ENCODE measurements at regions not wholly inside any gene's neighbourhood (a gene's known extent, or its start where the extent isn't known, plus 50 kb on each side); places are given as distances from the start of the nearest gene placed in this dataset.

DNA sequence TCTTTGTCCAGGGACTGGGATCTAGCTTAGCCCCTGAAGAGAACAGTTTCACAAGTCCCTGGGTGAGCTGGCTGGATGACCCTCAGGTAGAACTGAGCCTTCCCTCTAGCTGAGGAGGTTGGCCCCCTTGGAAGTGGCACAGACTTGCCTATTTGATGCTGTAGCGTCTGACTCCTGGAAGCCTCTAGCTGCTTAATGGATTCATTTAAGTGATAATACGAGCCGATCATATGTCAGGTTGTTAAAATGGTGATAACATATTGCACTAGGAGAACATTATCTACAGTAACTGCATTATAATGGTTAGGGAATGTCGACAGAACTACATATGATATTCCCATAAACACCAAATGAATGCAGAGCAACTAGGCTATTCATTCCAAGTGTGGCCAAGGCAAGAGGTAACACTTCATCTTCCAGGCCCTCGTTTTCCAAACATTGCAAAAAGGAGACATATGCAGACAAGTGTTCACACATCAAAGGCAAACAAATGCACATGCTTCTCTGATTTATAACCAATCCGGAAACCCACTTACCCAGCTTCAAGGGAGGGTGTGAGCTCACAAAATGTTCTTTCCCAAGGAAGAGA lies 340.1 kb upstream of the PLXNA2 start:
- DNase-seq (ENCODE audit: low read depth in 2 of 2): no peak

- no peak for DNase-seq (ENCODE audit: low read depth in 2 of 2)
Measured at GRCh38 chr1:208587110-208587509, 342.9 kb upstream of the PLXNA2 start.

- DNase-seq (ENCODE audit: low read depth in 2 of 2): no peak
Measured at GRCh38 chr1:208593306-208594006, 349.3 kb upstream of the PLXNA2 start.

- DNase-seq (ENCODE audit: low read depth in 2 of 2): no peak
Measured at GRCh38 chr1:208595236-208595635, 351.1 kb upstream of the PLXNA2 start.

- DNase-seq (ENCODE audit: low read depth in 2 of 2): no peak
Measured at GRCh38 chr1:208595745-208596144, 351.6 kb upstream of the PLXNA2 start.

GRCh38 chr1:208597571-208597970 lies 353.4 kb upstream of the PLXNA2 start:
- no peak for DNase-seq (ENCODE audit: low read depth in 2 of 2)

DNA sequence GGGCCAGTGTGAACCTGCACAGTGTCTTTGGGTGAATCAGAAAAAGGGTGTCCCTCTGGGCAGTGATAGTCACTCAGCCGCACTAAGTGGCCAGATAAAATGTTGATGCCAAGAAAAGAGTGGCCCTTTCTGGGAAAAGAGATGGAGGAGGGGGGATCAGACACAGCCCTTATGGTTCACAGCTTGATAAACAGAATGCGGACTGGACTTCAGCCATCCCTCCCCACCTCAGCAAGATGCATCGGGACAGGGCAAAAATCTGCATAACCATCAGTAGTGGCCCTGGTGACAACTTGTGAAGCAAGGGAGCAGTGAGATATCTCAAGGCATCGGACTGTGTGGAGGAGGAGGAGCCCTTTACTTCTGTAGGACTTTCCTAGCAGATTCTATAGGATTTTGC lies 353.8 kb upstream of the PLXNA2 start:
- no peak for DNase-seq (ENCODE audit: low read depth in 2 of 2)

GRCh38 chr1:208599063-208599462 lies 354.9 kb upstream of the PLXNA2 start:
- DNase-seq (ENCODE audit: low read depth in 2 of 2): no peak

DNA sequence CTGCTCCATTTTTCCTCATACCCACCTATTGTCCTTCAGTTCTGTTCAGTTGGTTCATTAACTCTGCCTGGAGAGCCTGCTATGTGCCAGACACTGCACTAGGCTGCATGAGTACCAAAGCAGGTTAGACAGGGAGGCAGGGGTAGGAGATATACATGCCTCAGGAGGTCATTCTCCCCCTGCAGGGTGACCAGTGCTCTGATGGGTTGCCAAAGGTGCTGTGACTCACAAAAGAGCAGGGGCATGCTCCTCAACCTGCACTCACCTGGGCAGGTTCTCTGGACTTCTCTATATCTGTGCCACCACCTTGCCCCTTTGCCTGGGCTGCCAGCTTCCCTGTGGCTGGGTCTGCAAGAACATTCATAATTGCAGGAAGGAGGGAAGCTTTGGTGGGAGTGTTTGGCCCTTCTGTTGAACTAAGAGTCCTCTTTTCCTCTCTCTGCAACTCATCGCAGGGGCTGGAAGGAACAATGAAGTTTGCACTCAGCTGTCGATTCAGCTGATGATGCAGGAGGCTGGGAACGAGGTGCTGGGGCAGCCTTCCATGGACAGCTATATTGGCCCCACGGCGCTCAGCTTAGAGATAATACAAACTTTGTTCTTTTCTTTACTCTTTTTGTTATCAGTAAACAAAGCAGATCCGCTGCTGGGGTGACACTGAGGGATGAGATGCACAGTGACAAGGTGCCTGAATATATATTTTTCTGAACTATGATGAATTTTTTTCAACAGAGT lies 356.4 kb upstream of the PLXNA2 start:
- DNase-seq (ENCODE audit: low read depth in 2 of 2): no peak

DNA sequence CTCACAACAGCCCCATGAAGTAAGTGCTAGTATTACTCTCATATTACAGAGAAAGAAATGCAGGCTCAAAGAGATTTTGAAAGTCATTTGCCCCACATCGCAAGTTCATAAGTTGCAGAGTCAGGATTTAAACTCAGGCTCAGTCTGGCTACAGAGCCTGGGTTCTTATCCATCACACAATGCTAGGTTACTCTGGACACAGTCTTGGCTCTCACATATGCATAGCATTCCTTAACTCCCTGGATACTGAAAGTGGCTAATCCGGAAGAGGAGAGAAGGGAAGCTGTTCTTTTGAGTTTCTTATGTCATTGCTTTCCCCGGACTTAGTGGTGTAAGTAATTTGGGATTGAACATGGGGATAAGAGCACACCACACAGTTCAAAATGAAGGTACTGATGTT lies 357.4 kb upstream of the PLXNA2 start:
- no peak for DNase-seq (ENCODE audit: low read depth in 2 of 2)

DNA sequence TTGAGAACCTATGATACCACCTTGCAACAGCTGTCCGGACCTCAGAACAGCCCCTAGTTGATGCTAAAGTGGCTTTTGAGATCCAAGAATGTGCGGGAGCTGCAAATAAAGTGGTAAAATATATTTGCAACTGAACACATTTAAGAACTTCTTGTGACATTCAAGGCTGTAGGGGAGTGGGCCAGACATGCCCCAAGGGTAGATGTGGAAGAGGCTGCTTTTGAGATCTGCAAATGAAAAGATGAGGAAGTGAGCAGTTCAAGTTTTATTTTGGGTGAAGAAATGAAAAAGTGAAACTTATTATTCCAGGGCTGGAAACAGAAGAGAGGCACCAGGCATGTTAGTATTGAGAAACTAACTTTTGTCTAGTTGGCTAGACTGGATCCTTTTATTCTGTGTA lies 359.5 kb upstream of the PLXNA2 start:
- no peak for DNase-seq (ENCODE audit: low read depth in 2 of 2)

GRCh38 chr1:208604295-208604694 lies 360.1 kb upstream of the PLXNA2 start:
- no peak for DNase-seq (ENCODE audit: low read depth in 2 of 2)

- no peak for DNase-seq (ENCODE audit: low read depth in 2 of 2)
Measured at GRCh38 chr1:208606959-208607358, 362.8 kb upstream of the PLXNA2 start.

DNA sequence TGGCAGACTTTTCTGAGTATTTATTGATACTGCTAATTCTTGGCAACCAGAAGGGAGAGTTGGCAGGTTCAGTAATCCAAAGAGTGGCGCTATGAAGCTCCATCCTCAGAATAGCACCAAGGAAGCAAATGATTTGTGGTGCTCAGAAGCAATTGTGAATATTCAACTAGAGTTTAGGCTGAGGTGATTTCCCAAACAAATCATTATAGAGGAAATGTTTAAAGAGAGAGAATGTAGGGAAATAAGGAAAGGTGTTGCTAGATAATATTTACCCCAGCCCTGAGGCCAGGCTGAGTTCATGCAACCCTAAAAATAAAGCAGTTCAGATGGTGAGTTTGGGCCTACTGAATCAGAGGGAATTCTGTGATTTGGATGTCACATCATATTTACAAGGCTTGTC lies 363.4 kb upstream of the PLXNA2 start:
- no peak for DNase-seq (ENCODE audit: low read depth in 2 of 2)

DNA sequence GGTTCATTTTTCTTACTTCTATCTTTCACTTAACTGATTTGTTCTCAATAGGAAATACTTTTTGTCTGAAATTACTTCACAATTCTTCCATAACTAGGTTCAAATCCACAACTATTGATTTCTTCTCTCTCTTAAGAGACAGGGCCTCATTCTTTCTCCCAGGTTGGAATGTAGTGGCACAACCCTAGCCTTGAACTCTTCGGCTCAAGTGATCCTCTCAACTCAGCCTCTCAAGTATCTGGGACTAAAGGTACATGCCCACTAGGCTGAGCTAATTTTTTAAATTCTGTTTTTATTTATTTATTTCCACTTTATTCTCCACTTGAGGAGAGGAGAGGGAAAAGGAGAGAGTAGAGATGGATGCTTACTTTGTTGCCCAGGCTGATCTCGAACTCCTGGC lies 370.4 kb upstream of the PLXNA2 start:
- no peak for DNase-seq (ENCODE audit: low read depth in 2 of 2)

DNA sequence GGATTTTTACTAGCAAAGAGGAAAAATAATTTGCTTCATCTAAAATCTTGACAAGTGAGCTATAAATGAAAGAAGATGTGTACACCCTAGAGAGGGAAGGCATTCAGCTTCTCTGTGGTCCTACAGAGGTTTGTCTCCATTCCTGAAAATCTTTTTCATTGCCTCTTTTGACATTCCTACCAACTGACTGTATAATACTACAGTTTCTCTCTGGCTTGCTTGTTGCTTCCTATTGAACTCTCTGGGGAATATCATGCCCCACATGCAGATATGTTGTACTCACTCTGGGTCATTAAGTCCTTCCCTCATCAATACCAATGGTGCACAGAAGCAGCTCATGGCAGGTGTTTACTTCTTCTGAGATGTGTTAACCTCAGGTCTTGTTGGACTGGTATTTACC lies 371.2 kb upstream of the PLXNA2 start:
- DNase-seq (ENCODE audit: low read depth in 2 of 2): no peak

GRCh38 chr1:208616776-208617175 lies 372.6 kb upstream of the PLXNA2 start:
- no peak for DNase-seq (ENCODE audit: low read depth in 2 of 2)

GRCh38 chr1:208628022-208628914 lies 384.1 kb upstream of the PLXNA2 start:
- no peak for DNase-seq (ENCODE audit: low read depth in 2 of 2)

GRCh38 chr1:208631092-208631491 lies 386.9 kb upstream of the PLXNA2 start:
- DNase-seq (ENCODE audit: low read depth in 2 of 2): no peak

GRCh38 chr1:208631506-208631905 lies 387.3 kb upstream of the PLXNA2 start:
- DNase-seq (ENCODE audit: low read depth in 2 of 2): no peak

DNA sequence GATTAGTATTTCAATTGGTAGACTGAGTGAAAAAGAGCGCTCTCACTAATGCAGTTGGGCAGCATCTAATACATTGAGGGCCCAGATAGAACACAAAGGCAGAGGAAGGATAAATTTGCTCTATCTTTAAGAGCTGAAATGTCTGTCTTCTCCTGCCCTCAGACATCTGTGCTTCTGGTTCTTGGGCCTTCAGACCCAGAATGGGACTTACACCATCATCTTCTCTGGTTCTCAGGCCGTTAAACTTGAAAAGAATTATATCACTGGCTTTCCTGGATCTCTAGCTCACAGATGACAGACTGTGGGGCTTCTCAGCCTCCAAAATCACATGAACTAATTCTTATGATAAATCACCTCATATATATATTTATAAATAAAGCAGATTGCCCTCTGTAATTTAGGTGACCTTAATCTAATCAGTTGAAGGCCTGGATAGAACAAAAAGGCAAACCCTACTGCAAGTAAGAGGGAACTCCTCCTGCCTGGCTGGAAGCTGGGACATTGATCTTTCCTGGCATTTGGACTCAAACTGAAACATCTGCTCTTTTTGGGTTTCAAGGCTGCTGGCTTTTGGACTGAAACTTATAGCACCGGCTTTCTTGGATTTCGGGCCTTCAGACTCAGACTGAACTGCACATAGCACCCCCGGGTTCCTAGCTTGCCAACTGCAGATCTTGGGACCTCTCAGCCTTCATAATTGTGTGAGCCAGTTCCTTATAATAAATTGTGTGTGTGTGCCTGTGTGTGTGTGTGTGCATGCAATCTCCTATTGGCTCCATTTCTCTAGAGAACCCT lies 390.4 kb upstream of the PLXNA2 start:
- no peak for DNase-seq (ENCODE audit: low read depth in 2 of 2)
